WTC11 (cell line): ENCODE measurements at regions not wholly inside any gene's neighbourhood (a gene's known extent, or its start where the extent isn't known, plus 50 kb on each side); places are given as distances from the start of the nearest gene placed in this dataset.

Experiments used
- ATF2 ChIP-seq: sonication (generic); formaldehyde crosslinking; IDR thresholded peaks from 2 replicates; pipeline ENCODE4 v1.8.1; 2022; ENCODE audit warnings: low read depth, missing genetic modification reagents, borderline replicate concordance
- CTCF ChIP-seq: fragments of 200-600 bp; IDR thresholded peaks from 2 replicates; pipeline ENCODE4 v1.8.0; 2022; ENCODE audit warnings: antibody characterized with exemption
- E2F1 ChIP-seq: sonication (generic); formaldehyde crosslinking; IDR thresholded peaks from 2 replicates; pipeline ENCODE4 v1.8.0; 2022; ENCODE audit warnings: mild to moderate bottlenecking, missing genetic modification reagents
- E2F5 ChIP-seq: sonication (generic); formaldehyde crosslinking; IDR thresholded peaks from 2 replicates; pipeline ENCODE4 v1.8.1; 2022; ENCODE audit warnings: mild to moderate bottlenecking, moderate library complexity, missing genetic modification reagents
- ESRRA ChIP-seq: sonication (generic); formaldehyde crosslinking; IDR thresholded peaks from 2 replicates; pipeline ENCODE4 v1.8.1; 2022; ENCODE audit warnings: mild to moderate bottlenecking, missing genetic modification reagents, borderline replicate concordance
- FOXJ3 ChIP-seq: sonication (generic); formaldehyde crosslinking; IDR thresholded peaks from 2 replicates; pipeline ENCODE4 v1.9.0; 2021; ENCODE audit warnings: missing genetic modification reagents, mild to moderate bottlenecking, borderline replicate concordance
- SP1 ChIP-seq: sonication (generic); formaldehyde crosslinking; conservative IDR thresholded peaks from 2 replicates; pipeline ENCODE4 v1.8.1; 2022; ENCODE audit warnings: missing genetic modification reagents
- TEAD1 ChIP-seq: sonication (generic); formaldehyde crosslinking; IDR thresholded peaks from 2 replicates; pipeline ENCODE4 v1.8.0; 2022; ENCODE audit warnings: mild to moderate bottlenecking, missing genetic modification reagents
- USF2 ChIP-seq: sonication (generic); formaldehyde crosslinking; IDR thresholded peaks from 2 replicates; pipeline ENCODE4 v1.8.1; 2023; ENCODE audit warnings: mild to moderate bottlenecking, missing genetic modification reagents, moderate library complexity
- ZNF138 ChIP-seq: sonication (generic); formaldehyde crosslinking; conservative IDR thresholded peaks from 2 replicates; pipeline ENCODE4 v1.8.1; 2022; ENCODE audit warnings: mild to moderate bottlenecking, moderate library complexity, missing genetic modification reagents
- ZNF281 ChIP-seq: sonication (generic); formaldehyde crosslinking; IDR thresholded peaks from 2 replicates; pipeline ENCODE4 v1.8.0; 2023; ENCODE audit warnings: mild to moderate bottlenecking, missing genetic modification reagents

GRCh38 chr12:115255962-115256361, 572.0 kb upstream of the TBX3 start:
- TF ChIP-seq E2F1 (CRISPR knock-in tag) (no peak), CTCF (no peak), ATF2 (CRISPR knock-in tag) (no peak), ESRRA (no peak), USF2 (CRISPR knock-in tag) (no peak), SP1 (no peak), ZNF138 (CRISPR knock-in tag) (no peak), E2F5 (CRISPR knock-in tag) (no peak), ZNF281 (no peak), TEAD1 (CRISPR knock-in tag) (no peak), FOXJ3 (no peak)
